IMR-90 (cell line): ENCODE measurements at regions not wholly inside any gene's neighbourhood (a gene's known extent, or its start where the extent isn't known, plus 50 kb on each side); places are given as distances from the start of the nearest gene placed in this dataset.

Source experiments
- ATAC-seq: fragments of 200-7000 bp; cut with Tn5 transposase; 2 replicates; pipeline ENCODE4 v1.9.1; 2020; ENCODE audit warnings: low read depth, mild to moderate bottlenecking, moderate library complexity
- BruUV-seq: library from RNA; stranded (reverse); fragments of 400-500 nt; replicated peaks from 2 replicates; lab custom pipeline; 2021; lab: Mats Ljungman, UMichigan
- CTCF ChIA-PET: fragments of 300-600 bp; formaldehyde crosslinking; extraction: SDS; loops from one replicate; lab custom pipeline; 2021; ENCODE audit warnings: antibody characterized with exemption; lab: Yijun Ruan, JAX
- POLR2A ChIA-PET: fragments of 300-600 bp; sonication (Branson Sonifier 250); formaldehyde crosslinking; loops from one replicate; lab custom pipeline; 2022; ENCODE audit warnings: antibody characterized with exemption; ENCODE audit not compliant: unreplicated experiment; lab: Charles Lee
- DNase-seq: peaks from one replicate; pipeline ENCODE4 v3.0.0; 2013
- H2AFZ ChIP-seq: replicated peaks from 2 replicates; pipeline ENCODE3; 2013; ENCODE audit warnings: low read length, mild to moderate bottlenecking; ENCODE audit not compliant: poor library complexity
- H2AK5ac ChIP-seq: 2 replicates; pipeline ENCODE4 v1.6.1; 2013; ENCODE audit warnings: low read depth, low read length, inconsistent platforms
- H2AK9ac ChIP-seq: replicated peaks from 2 replicates; pipeline ENCODE3; 2013; ENCODE audit warnings: mild to moderate bottlenecking, low read depth, low read length, moderate library complexity; ENCODE audit not compliant: poor library complexity
- H2BK120ac ChIP-seq: 2 replicates; pipeline ENCODE4 v1.6.1; 2013; ENCODE audit warnings: low read depth, low read length, inconsistent platforms
- H2BK15ac ChIP-seq: 3 replicates; pipeline ENCODE4 v1.6.1; 2013; ENCODE audit warnings: low read depth, low read length, inconsistent platforms
- H2BK20ac ChIP-seq: 2 replicates; pipeline ENCODE4 v1.6.1; 2013; ENCODE audit warnings: low read depth, mild to moderate bottlenecking, inconsistent platforms, low read length, moderate library complexity
- H2BK5ac ChIP-seq: 2 replicates; pipeline ENCODE4 v1.6.1; 2013; ENCODE audit warnings: mild to moderate bottlenecking, low read depth, low read length, inconsistent platforms; ENCODE audit not compliant: poor library complexity, severe bottlenecking
- H3K14ac ChIP-seq: replicated peaks from 2 replicates; pipeline ENCODE4 v1.6.1; 2013; ENCODE audit warnings: low read depth, low read length, inconsistent platforms
- H3K18ac ChIP-seq: 2 replicates; pipeline ENCODE4 v1.6.1; 2013; ENCODE audit warnings: low read depth, low read length, control low read depth
- H3K23ac ChIP-seq: 2 replicates; pipeline ENCODE4 v1.6.1; 2013; ENCODE audit warnings: low read depth, low read length, inconsistent platforms
- H3K27ac ChIP-seq: 2 replicates; pipeline ENCODE4 v1.5.1; 2013; ENCODE audit warnings: mild to moderate bottlenecking, control low read depth, low read length; ENCODE audit not compliant: insufficient read depth
- H3K27me3 ChIP-seq: 2 replicates; pipeline ENCODE4 v1.6.1; 2013; ENCODE audit warnings: low read length; ENCODE audit not compliant: control insufficient read depth, insufficient read depth
- H3K36me3 ChIP-seq: 2 replicates; pipeline ENCODE4 v1.6.1; 2013; ENCODE audit warnings: low read length, mixed read lengths; ENCODE audit not compliant: control insufficient read depth, insufficient read depth
- H3K4ac ChIP-seq: 2 replicates; pipeline ENCODE4 v1.6.1; 2013; ENCODE audit warnings: low read depth, low read length, inconsistent platforms
- H3K4me1 ChIP-seq: 2 replicates; pipeline ENCODE4 v1.6.1; 2013; ENCODE audit warnings: low read length, mixed read lengths; ENCODE audit not compliant: control insufficient read depth, insufficient read depth
- H3K4me2 ChIP-seq: 2 replicates; pipeline ENCODE4 v1.6.1; 2013; ENCODE audit warnings: low read depth, mild to moderate bottlenecking, control low read depth, low read length, moderate library complexity
- H3K4me3 ChIP-seq: 2 replicates; pipeline ENCODE4 v1.5.1; 2013; ENCODE audit warnings: low read depth, mild to moderate bottlenecking, control low read depth, low read length, moderate library complexity; ENCODE audit not compliant: insufficient read depth
- H3K56ac ChIP-seq: 2 replicates; pipeline ENCODE4 v1.6.1; 2013; ENCODE audit warnings: low read length, inconsistent platforms; ENCODE audit not compliant: insufficient read depth; ENCODE audit errors: extremely low read depth
- H3K79me1 ChIP-seq, 2 experiments: 2 replicates each; pipeline ENCODE4 v1.6.1; 2013; ENCODE audit warnings: low read length in 2 of 2, inconsistent platforms in 1 of 2, low read depth in 1 of 2
- H3K9ac ChIP-seq: 2 replicates; pipeline ENCODE4 v1.6.1; 2013; ENCODE audit warnings: low read depth, low read length, control low read depth
- H3K9me1 ChIP-seq: 2 replicates; pipeline ENCODE4 v1.6.1; 2013; ENCODE audit warnings: low read length, inconsistent platforms; ENCODE audit not compliant: insufficient read depth
- H3K9me3 ChIP-seq: 2 replicates; pipeline ENCODE4 v1.6.1; 2013; ENCODE audit warnings: low read length; ENCODE audit not compliant: control insufficient read depth, insufficient read depth
- H4K20me1 ChIP-seq: 2 replicates; pipeline ENCODE4 v1.6.1; 2013; ENCODE audit warnings: low read length, inconsistent platforms; ENCODE audit not compliant: insufficient read depth
- H4K5ac ChIP-seq: 2 replicates; pipeline ENCODE4 v1.6.1; 2013; ENCODE audit warnings: mild to moderate bottlenecking, low read depth, low read length, control low read depth
- H4K8ac ChIP-seq, 2 experiments: 2 replicates each; pipeline ENCODE4 v1.6.1; 2013; ENCODE audit warnings: low read depth in 2 of 2, low read length in 2 of 2, control low read depth in 1 of 2, inconsistent platforms in 1 of 2
- H4K91ac ChIP-seq: 2 replicates; pipeline ENCODE4 v1.6.1; 2013; ENCODE audit warnings: low read depth, low read length, inconsistent platforms; ENCODE audit not compliant: insufficient read depth
- BHLHE40 ChIP-seq: fragments of 150-350 bp; IDR thresholded peaks from 2 replicates; pipeline ENCODE4 v1.6.1; 2016; ENCODE audit warnings: mild to moderate bottlenecking, low read depth, low read length
- CEBPB ChIP-seq: IDR thresholded peaks from 2 replicates; pipeline ENCODE4 v1.6.1; 2012; ENCODE audit warnings: low read depth, low read length, improper control_type of control experiment
- CHD1 ChIP-seq: IDR thresholded peaks from 2 replicates; pipeline ENCODE4 v1.6.1; 2012; ENCODE audit warnings: low read depth, low read length, improper control_type of control experiment
- CTCF ChIP-seq: conservative IDR thresholded peaks from 2 replicates; pipeline ENCODE4 v1.5.1; 2012; ENCODE audit warnings: mild to moderate bottlenecking, low read depth, low read length, improper control_type of control experiment
- ELK1 ChIP-seq: fragments of 150-350 bp; IDR thresholded peaks from 2 replicates; pipeline ENCODE4 v1.6.1; 2016; ENCODE audit warnings: low read depth, mild to moderate bottlenecking, low read length, moderate library complexity, borderline replicate concordance
- FOS ChIP-seq: fragments of 150-350 bp; IDR thresholded peaks from 2 replicates; pipeline ENCODE4 v1.6.1; 2016; ENCODE audit warnings: low read depth, low read length
- MAFK ChIP-seq: IDR thresholded peaks from 2 replicates; pipeline ENCODE4 v1.6.1; 2012; ENCODE audit warnings: low read depth, low read length, improper control_type of control experiment
- MAZ ChIP-seq: IDR thresholded peaks from 2 replicates; pipeline ENCODE4 v1.6.1; 2012; ENCODE audit warnings: low read depth, mild to moderate bottlenecking, low read length, improper control_type of control experiment, moderate library complexity, borderline replicate concordance
- MXI1 ChIP-seq: IDR thresholded peaks from 2 replicates; pipeline ENCODE4 v1.6.1; 2012; ENCODE audit warnings: low read depth, mild to moderate bottlenecking, low read length, moderate library complexity, borderline replicate concordance
- NFE2L2 ChIP-seq: fragments of 150-350 bp; IDR thresholded peaks from 2 replicates; pipeline ENCODE4 v1.6.1; 2016; ENCODE audit warnings: low read depth, mild to moderate bottlenecking, low read length
- POLR2A ChIP-seq: IDR thresholded peaks from 2 replicates; pipeline ENCODE4 v1.6.1; 2012; ENCODE audit warnings: mild to moderate bottlenecking, low read depth, low read length
- RAD21 ChIP-seq: IDR thresholded peaks from 2 replicates; pipeline ENCODE4 v1.6.1; 2012; ENCODE audit warnings: low read length, improper control_type of control experiment
- RCOR1 ChIP-seq: IDR thresholded peaks from 2 replicates; pipeline ENCODE4 v1.6.1; 2012; ENCODE audit warnings: mild to moderate bottlenecking, low read length, improper control_type of control experiment; ENCODE audit not compliant: insufficient replicate concordance
- RFX5 ChIP-seq: IDR thresholded peaks from 2 replicates; pipeline ENCODE4 v1.8.0; 2012; ENCODE audit warnings: low read depth, mild to moderate bottlenecking, low read length, moderate library complexity
- USF2 ChIP-seq: fragments of 150-350 bp; IDR thresholded peaks from 2 replicates; pipeline ENCODE4 v1.6.1; 2017; ENCODE audit warnings: mild to moderate bottlenecking, antibody characterized with exemption, low read length, low read depth
- WGBS, 2 experiments: methylation state at CpG; one replicate each; pipeline versions ENCODE4 v1.1.5 to v1.1.7; 2013; ENCODE audit warnings: missing lambda C conversion rate in 2 of 2; ENCODE audit not compliant: insufficient read length in 1 of 2; ENCODE audit errors: extremely low coverage in 2 of 2; 5-methylcytosine and 5-hydroxymethylcytosine counted together
- dilution Hi-C: fragments of 300-500 bp; cut with HindIII; formaldehyde crosslinking; loops from one replicate; pipeline ENCODE4 v1.14.3; 2018; ENCODE audit warnings: low sequenced_read_pairs; ENCODE audit not compliant: unreplicated experiment
- in situ Hi-C: fragments of 300-500 bp; cut with MboI; formaldehyde crosslinking; loops from 3 replicates; pipeline ENCODE4 v1.14.3; 2019; ENCODE audit warnings: low sequenced_read_pairs, inconsistent platforms, mixed read lengths
- intact Hi-C: fragments of 100-400 bp; cut with micrococcal nuclease; formaldehyde crosslinking; loops from 2 replicates; pipeline ENCODE4 v1.10.0; 2022

- Histone ChIP-seq H3K4ac (no peak overlapping the region), H3K23ac (no peak overlapping the region), H3K14ac (no peak overlapping the region), H3K36me3 (no peaks in the 10 kb centered on the region), H3K27ac (no peak overlapping the region), H2BK15ac (no peak overlapping the region), H2BK5ac (no peak overlapping the region), H4K5ac (no peak overlapping the region), H2AK5ac (no peak overlapping the region), H2BK20ac (no peak overlapping the region), H3K9me3 (no peaks in the 10 kb centered on the region), H4K91ac (no peak overlapping the region), H3K4me3 (no peak overlapping the region), H3K4me2 (no peak overlapping the region), H3K9ac (no peak overlapping the region), H3K27me3 (no peaks in the 10 kb centered on the region), H4K8ac (no peak overlapping the region), H4K20me1 (no peaks in the 10 kb centered on the region), H2AFZ (no peak overlapping the region), H2BK120ac (no peak overlapping the region), H3K4me1 (no peaks in the 10 kb centered on the region), H2AK9ac (no peak overlapping the region), H3K18ac (no peak overlapping the region), H3K9me1 (no peaks in the 10 kb centered on the region), H3K79me1 (no peaks in the 10 kb centered on the region), H3K56ac (no peak overlapping the region)
- no CpG with 5 or more reads among the region's 1 CpG for WGBS, 2 experiments
- DNase-seq: no peak
- intact Hi-C loops (no loop called here), dilution Hi-C loops (no loop called here), in situ Hi-C loops (no loop called here)
- no peak for ATAC-seq
- BruUV-seq: no TSS peak
- TF ChIP-seq RAD21 (no peak), FOS (no peak), ELK1 (no peak), BHLHE40 (no peak), RFX5 (no peak), USF2 (no peak), MAFK (no peak), MXI1 (no peak), CTCF (no peak), MAZ (no peak), CHD1 (no peak), NFE2L2 (no peak), RCOR1 (no peak), POLR2A (no peak), CEBPB (no peak)
- ChIA-PET POLR2A (no interaction called here), CTCF (interaction anchor here (1.5 kb wide), 1 partner anchor 12 kb away, joined by 4 read pairs; no protein-coding TSS in a partner anchor)
Observed at GRCh38 chr2:183259921-183260320, 135.7 kb downstream of the NUP35 start.
